ENCODE measurements at regions not wholly inside any gene's neighbourhood (a gene's known extent, or its start where the extent isn't known, plus 50 kb on each side); places are given as distances from the start of the nearest gene placed in this dataset.

GRCh38 chr17:52756746-52757145 lies 598.2 kb upstream of the CA10 start:
- TF ChIP-seq, protein P1, sequence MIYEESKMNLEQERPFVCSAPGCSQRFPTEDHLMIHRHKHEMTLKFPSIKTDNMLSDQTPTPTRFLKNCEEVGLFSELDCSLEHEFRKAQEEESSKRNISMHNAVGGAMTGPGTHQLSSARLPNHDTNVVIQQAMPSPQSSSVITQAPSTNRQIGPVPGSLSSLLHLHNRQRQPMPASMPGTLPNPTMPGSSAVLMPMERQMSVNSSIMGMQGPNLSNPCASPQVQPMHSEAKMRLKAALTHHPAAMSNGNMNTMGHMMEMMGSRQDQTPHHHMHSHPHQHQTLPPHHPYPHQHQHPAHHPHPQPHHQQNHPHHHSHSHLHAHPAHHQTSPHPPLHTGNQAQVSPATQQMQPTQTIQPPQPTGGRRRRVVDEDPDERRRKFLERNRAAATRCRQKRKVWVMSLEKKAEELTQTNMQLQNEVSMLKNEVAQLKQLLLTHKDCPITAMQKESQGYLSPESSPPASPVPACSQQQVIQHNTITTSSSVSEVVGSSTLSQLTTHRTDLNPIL (CRISPR knock-in tag; IDR thresholded peaks at IDR 0.05; ENCODE audit: low read depth): no peak
- TF ChIP-seq ZFP30 (CRISPR knock-in tag; IDR thresholded peaks at IDR 0.05) (no peak), ZNF70 (CRISPR knock-in tag; IDR thresholded peaks at IDR 0.05) (no peak), TSHZ2 (CRISPR knock-in tag; IDR thresholded peaks at IDR 0.05) (no peak), PPARA (CRISPR knock-in tag; IDR thresholded peaks at IDR 0.05; ENCODE audit: borderline replicate concordance) (no peak), ZNF565 (CRISPR knock-in tag; conservative IDR thresholded peaks at IDR 0.05; ENCODE audit: low read depth) (no peak), ZC3H10 (CRISPR knock-in tag; IDR thresholded peaks at IDR 0.05) (no peak), ISL1 (CRISPR knock-in tag; IDR thresholded peaks at IDR 0.05) (no peak), TOX (CRISPR knock-in tag; IDR thresholded peaks at IDR 0.05; ENCODE audit: borderline replicate concordance) (no peak), BACH2 (CRISPR knock-in tag; IDR thresholded peaks at IDR 0.05; ENCODE audit: borderline replicate concordance) (no peak), RARB (CRISPR knock-in tag; IDR thresholded peaks at IDR 0.05) (no peak), CSDC2 (CRISPR knock-in tag; IDR thresholded peaks at IDR 0.05) (no peak), ZNF8 (CRISPR knock-in tag; IDR thresholded peaks at IDR 0.05) (no peak), OSR1 (CRISPR knock-in tag; IDR thresholded peaks at IDR 0.05) (no peak), GLIS3 (CRISPR knock-in tag; IDR thresholded peaks at IDR 0.05) (no peak), ARNTL (CRISPR knock-in tag; IDR thresholded peaks at IDR 0.05; ENCODE audit: borderline replicate concordance, low read depth) (no peak)
- TF ChIP-seq, protein P2, sequence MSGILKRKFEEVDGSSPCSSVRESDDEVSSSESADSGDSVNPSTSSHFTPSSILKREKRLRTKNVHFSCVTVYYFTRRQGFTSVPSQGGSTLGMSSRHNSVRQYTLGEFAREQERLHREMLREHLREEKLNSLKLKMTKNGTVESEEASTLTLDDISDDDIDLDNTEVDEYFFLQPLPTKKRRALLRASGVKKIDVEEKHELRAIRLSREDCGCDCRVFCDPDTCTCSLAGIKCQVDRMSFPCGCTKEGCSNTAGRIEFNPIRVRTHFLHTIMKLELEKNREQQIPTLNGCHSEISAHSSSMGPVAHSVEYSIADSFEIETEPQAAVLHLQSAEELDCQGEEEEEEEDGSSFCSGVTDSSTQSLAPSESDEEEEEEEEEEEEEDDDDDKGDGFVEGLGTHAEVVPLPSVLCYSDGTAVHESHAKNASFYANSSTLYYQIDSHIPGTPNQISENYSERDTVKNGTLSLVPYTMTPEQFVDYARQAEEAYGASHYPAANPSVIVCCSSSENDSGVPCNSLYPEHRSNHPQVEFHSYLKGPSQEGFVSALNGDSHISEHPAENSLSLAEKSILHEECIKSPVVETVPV (CRISPR knock-in tag; IDR thresholded peaks at IDR 0.05): no peak
- TF ChIP-seq, protein P3, sequence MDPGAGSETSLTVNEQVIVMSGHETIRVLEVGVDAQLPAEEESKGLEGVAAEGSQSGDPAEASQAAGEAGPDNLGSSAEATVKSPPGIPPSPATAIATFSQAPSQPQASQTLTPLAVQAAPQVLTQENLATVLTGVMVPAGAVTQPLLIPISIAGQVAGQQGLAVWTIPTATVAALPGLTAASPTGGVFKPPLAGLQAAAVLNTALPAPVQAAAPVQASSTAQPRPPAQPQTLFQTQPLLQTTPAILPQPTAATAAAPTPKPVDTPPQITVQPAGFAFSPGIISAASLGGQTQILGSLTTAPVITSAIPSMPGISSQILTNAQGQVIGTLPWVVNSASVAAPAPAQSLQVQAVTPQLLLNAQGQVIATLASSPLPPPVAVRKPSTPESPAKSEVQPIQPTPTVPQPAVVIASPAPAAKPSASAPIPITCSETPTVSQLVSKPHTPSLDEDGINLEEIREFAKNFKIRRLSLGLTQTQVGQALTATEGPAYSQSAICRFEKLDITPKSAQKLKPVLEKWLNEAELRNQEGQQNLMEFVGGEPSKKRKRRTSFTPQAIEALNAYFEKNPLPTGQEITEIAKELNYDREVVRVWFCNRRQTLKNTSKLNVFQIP (CRISPR knock-in tag; IDR thresholded peaks at IDR 0.05; ENCODE audit: borderline replicate concordance, low read depth): no peak
- TF ChIP-seq, protein P4, sequence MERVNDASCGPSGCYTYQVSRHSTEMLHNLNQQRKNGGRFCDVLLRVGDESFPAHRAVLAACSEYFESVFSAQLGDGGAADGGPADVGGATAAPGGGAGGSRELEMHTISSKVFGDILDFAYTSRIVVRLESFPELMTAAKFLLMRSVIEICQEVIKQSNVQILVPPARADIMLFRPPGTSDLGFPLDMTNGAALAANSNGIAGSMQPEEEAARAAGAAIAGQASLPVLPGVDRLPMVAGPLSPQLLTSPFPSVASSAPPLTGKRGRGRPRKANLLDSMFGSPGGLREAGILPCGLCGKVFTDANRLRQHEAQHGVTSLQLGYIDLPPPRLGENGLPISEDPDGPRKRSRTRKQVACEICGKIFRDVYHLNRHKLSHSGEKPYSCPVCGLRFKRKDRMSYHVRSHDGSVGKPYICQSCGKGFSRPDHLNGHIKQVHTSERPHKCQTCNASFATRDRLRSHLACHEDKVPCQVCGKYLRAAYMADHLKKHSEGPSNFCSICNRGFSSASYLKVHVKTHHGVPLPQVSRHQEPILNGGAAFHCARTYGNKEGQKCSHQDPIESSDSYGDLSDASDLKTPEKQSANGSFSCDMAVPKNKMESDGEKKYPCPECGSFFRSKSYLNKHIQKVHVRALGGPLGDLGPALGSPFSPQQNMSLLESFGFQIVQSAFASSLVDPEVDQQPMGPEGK (CRISPR knock-in tag; IDR thresholded peaks at IDR 0.05; ENCODE audit: borderline replicate concordance): no peak
- ATAC-seq: no peak

DNA sequence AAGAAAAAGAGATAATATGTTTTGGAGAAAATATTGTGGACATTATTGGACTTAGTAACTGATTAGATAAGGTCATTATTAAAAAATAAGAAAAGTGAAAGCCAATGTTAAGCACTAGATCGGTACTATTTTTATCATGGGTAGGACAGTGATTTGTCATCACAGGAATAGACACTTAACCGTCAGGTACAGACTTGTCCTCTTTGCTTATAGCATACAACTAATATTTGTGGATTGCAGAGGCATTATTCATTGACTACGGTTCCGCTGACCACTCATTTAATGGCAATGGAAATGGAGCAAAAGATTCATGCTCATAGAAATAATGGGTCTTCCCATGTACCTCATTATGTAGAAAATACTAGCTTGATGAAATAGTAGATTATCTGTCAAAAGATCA lies 596.3 kb upstream of the CA10 start:
- no peak for ATAC-seq
- TF ChIP-seq ZC3H10 (CRISPR knock-in tag; IDR thresholded peaks at IDR 0.05) (no peak), OSR1 (CRISPR knock-in tag; IDR thresholded peaks at IDR 0.05) (no peak), GLIS3 (CRISPR knock-in tag; IDR thresholded peaks at IDR 0.05) (no peak), TSHZ2 (CRISPR knock-in tag; IDR thresholded peaks at IDR 0.05) (no peak), ZFP3 (CRISPR knock-in tag; IDR thresholded peaks at IDR 0.05) (no peak), ARNTL (CRISPR knock-in tag; IDR thresholded peaks at IDR 0.05; ENCODE audit: borderline replicate concordance, low read depth) (no peak), ZNF8 (CRISPR knock-in tag; IDR thresholded peaks at IDR 0.05) (no peak), RARB (CRISPR knock-in tag; IDR thresholded peaks at IDR 0.05) (no peak), ZNF70 (CRISPR knock-in tag; IDR thresholded peaks at IDR 0.05) (no peak), ESRRG (CRISPR knock-in tag; IDR thresholded peaks at IDR 0.05) (no peak), ZFP30 (CRISPR knock-in tag; IDR thresholded peaks at IDR 0.05) (no peak), ZNF565 (CRISPR knock-in tag; conservative IDR thresholded peaks at IDR 0.05; ENCODE audit: low read depth) (no peak), SNAI2 (CRISPR knock-in tag; IDR thresholded peaks at IDR 0.05) (no peak), ISL1 (CRISPR knock-in tag; IDR thresholded peaks at IDR 0.05) (no peak), PPARA (CRISPR knock-in tag; IDR thresholded peaks at IDR 0.05; ENCODE audit: borderline replicate concordance) (no peak)
- TF ChIP-seq, protein P4 (CRISPR knock-in tag; IDR thresholded peaks at IDR 0.05; ENCODE audit: borderline replicate concordance): no peak
- TF ChIP-seq, protein P2 (CRISPR knock-in tag; IDR thresholded peaks at IDR 0.05): no peak

Measured in SK-N-SH treated with all-trans-retinoic acid at 6 μM for 48 hours (cell line).